ENCODE measurements at regions not wholly inside any gene's neighbourhood (a gene's known extent, or its start where the extent isn't known, plus 50 kb on each side); places are given as distances from the start of the nearest gene placed in this dataset.

- DNase-seq (ENCODE audit: low read depth in 1 of 2, low spot score in 1 of 2): no peak
- 34% methylated on average over 4 of the region's 4 CpGs for WGBS (ENCODE audit: missing lambda C conversion rate)
- ChIA-PET CTCF (no interaction called here), POLR2A (no interaction called here)
- Histone ChIP-seq H3K4me3 (no peak overlapping the region), H3K4me1 (no peaks in the 10 kb centered on the region), H3K4me2 (no peak overlapping the region), H3K9me3 (no peaks in the 10 kb centered on the region), H3K27ac (no peak overlapping the region)
- TF ChIP-seq RAD21 (conservative IDR thresholded peaks at IDR 0.05 in 1 of 2, IDR thresholded peaks at IDR 0.05 in 1 of 2) (no peak), HOXB13 (CRISPR knock-in tag; IDR thresholded peaks at IDR 0.05; ENCODE audit: low read depth) (no peak), GATA3 (IDR thresholded peaks at IDR 0.05; ENCODE audit: borderline replicate concordance) (no peak), MAFK (IDR thresholded peaks at IDR 0.05; ENCODE audit: partially characterized antibody) (no peak), JUNB (IDR thresholded peaks at IDR 0.05) (no peak), REST (IDR thresholded peaks at IDR 0.05) (no peak), RCOR1 (IDR thresholded peaks at IDR 0.05; ENCODE audit: low read depth, low read length) (no peak), FOSB (CRISPR knock-in tag; IDR thresholded peaks at IDR 0.05) (no peak), USF2 (IDR thresholded peaks at IDR 0.05) (no peak), CHD4 (IDR thresholded peaks at IDR 0.05; ENCODE audit: borderline replicate concordance) (no peak), NPAS2 (CRISPR knock-in tag; IDR thresholded peaks at IDR 0.05; ENCODE audit: borderline replicate concordance) (no peak), BCL3 (IDR thresholded peaks at IDR 0.05) (no peak), HDAC2 (IDR thresholded peaks at IDR 0.05) (no peak), MYC (IDR thresholded peaks at IDR 0.05; ENCODE audit: borderline replicate concordance, low read length) (no peak), MAX (IDR thresholded peaks at IDR 0.05) (no peak), TP53 (CRISPR knock-in tag; IDR thresholded peaks at IDR 0.05) (no peak)
- no peak for FAIRE-seq
- no peak for ATAC-seq
These were observed 347.3 kb upstream of the IRX2 start for GRCh38 chr5:3098821-3099220.

GRCh38 chr5:3092664-3093063 lies 341.2 kb upstream of the IRX2 start:
- no peaks in the 10 kb centered on the region for H3K9me3 ChIP-seq
- ChIA-PET CTCF (no interaction called here), POLR2A (no interaction called here)
- no peak for DNase-seq (ENCODE audit: low read depth in 1 of 2, low spot score in 1 of 2)
- H3K4me1 ChIP-seq: no peaks in the 10 kb centered on the region
- ATAC-seq: no peak
- no peak overlapping the region for H3K4me3 ChIP-seq
- no peak overlapping the region for H3K27ac ChIP-seq
- H3K4me2 ChIP-seq: no peak overlapping the region
- no peak for TF ChIP-seq KDM5A (IDR thresholded peaks at IDR 0.05)
- no peak for TF ChIP-seq RNF2 (IDR thresholded peaks at IDR 0.05; ENCODE audit: borderline replicate concordance, low read depth)
- TF ChIP-seq REST (IDR thresholded peaks at IDR 0.05): no peak
- WGBS (ENCODE audit: missing lambda C conversion rate): 10% methylated on average over 13 of the region's 13 CpGs
- no peak for FAIRE-seq

Measured in A549 (cell line).